Chondrocyte (in vitro differentiated cells): ENCODE measurements at regions not wholly inside any gene's neighbourhood (a gene's known extent, or its start where the extent isn't known, plus 50 kb on each side); places are given as distances from the start of the nearest gene placed in this dataset.
"Not testable (repeated sequence)": the region's sequence is repeated elsewhere in the genome, so short reads cannot be mapped to it uniquely, and the experiment has no call there.

ENCODE experiments used
- DNase-seq: peaks from one replicate; pipeline ENCODE4 v3.0.0; 2021; ENCODE audit warnings: mixed read lengths, low spot score
- H3K27ac Mint-ChIP-seq: one replicate; pipeline ENCODE4 v1.8.0; 2021; ENCODE audit warnings: mild to moderate bottlenecking, moderate library complexity, mixed read lengths; ENCODE audit not compliant: unreplicated experiment
- H3K27me3 Mint-ChIP-seq: 2 replicates; pipeline ENCODE4 v1.8.0; 2021; ENCODE audit warnings: low read depth, mixed read lengths
- H3K36me3 Mint-ChIP-seq: 2 replicates; pipeline ENCODE4 v1.8.0; 2021; ENCODE audit warnings: low read depth, mixed read lengths
- H3K4me1 Mint-ChIP-seq: 2 replicates; pipeline ENCODE4 v1.8.0; 2021; ENCODE audit warnings: low read depth, mild to moderate bottlenecking, mixed read lengths
- H3K4me3 Mint-ChIP-seq: one replicate; pipeline ENCODE4 v1.8.0; 2021; ENCODE audit warnings: mild to moderate bottlenecking, moderate library complexity, mixed read lengths; ENCODE audit not compliant: unreplicated experiment
- H3K9me3 Mint-ChIP-seq: 2 replicates; pipeline ENCODE4 v1.8.0; 2021; ENCODE audit warnings: low read depth, mixed read lengths
- TF ChIP-seq, protein P1 (sequence below): fragments of 200-600 bp; sonication (generic); IDR thresholded peaks from 2 replicates; pipeline ENCODE4 v1.5.0; 2021; ENCODE audit warnings: antibody characterized with exemption, mild to moderate bottlenecking, moderate library complexity

- Mint-ChIP-seq H3K27ac (peak overlapping the region; percentile 73), H3K4me3 (no peak overlapping the region), H3K27me3 (no peaks in the 10 kb centered on the region), H3K4me1 (peaks cover 44% of the 10 kb centered on the region), H3K36me3 (peaks cover 1% of the 10 kb centered on the region), H3K9me3 (no peaks in the 10 kb centered on the region)
- DNase-seq: no peak
- TF ChIP-seq, protein P1, sequence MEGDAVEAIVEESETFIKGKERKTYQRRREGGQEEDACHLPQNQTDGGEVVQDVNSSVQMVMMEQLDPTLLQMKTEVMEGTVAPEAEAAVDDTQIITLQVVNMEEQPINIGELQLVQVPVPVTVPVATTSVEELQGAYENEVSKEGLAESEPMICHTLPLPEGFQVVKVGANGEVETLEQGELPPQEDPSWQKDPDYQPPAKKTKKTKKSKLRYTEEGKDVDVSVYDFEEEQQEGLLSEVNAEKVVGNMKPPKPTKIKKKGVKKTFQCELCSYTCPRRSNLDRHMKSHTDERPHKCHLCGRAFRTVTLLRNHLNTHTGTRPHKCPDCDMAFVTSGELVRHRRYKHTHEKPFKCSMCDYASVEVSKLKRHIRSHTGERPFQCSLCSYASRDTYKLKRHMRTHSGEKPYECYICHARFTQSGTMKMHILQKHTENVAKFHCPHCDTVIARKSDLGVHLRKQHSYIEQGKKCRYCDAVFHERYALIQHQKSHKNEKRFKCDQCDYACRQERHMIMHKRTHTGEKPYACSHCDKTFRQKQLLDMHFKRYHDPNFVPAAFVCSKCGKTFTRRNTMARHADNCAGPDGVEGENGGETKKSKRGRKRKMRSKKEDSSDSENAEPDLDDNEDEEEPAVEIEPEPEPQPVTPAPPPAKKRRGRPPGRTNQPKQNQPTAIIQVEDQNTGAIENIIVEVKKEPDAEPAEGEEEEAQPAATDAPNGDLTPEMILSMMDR: no peak
Measured at GRCh38 chr11:93907901-93908300, 57.5 kb upstream of the VSTM5 start.

GRCh38 chr11:93908689-93909088 lies 58.3 kb upstream of the VSTM5 start:
- Mint-ChIP-seq H3K27ac (peak overlapping the region; percentile 73), H3K4me1 (peaks cover 44% of the 10 kb centered on the region), H3K27me3 (no peaks in the 10 kb centered on the region), H3K36me3 (peaks cover 1% of the 10 kb centered on the region), H3K9me3 (no peaks in the 10 kb centered on the region), H3K4me3 (no peak overlapping the region)
- TF ChIP-seq, protein P1: no peak
- no peak for DNase-seq

GRCh38 chr11:93917673-93918072 lies 67.3 kb upstream of the VSTM5 start:
- H3K4me1 Mint-ChIP-seq: no peaks in the 10 kb centered on the region
- peaks cover 10% of the 10 kb centered on the region for H3K27me3 Mint-ChIP-seq
- peaks cover 5% of the 10 kb centered on the region for H3K9me3 Mint-ChIP-seq

GRCh38 chr11:93921695-93922468 lies 71.5 kb upstream of the VSTM5 start:
- H3K4me3 Mint-ChIP-seq: no peak overlapping the region
- TF ChIP-seq, protein P1: peak; percentile 82
- peaks cover 12% of the 10 kb centered on the region for H3K9me3 Mint-ChIP-seq
- DNase-seq: no peak
- H3K27ac Mint-ChIP-seq: no peak overlapping the region
- H3K27me3 Mint-ChIP-seq: peaks cover 33% of the 10 kb centered on the region
- no peaks in the 10 kb centered on the region for H3K4me1 Mint-ChIP-seq
- peaks cover 4% of the 10 kb centered on the region for H3K36me3 Mint-ChIP-seq

More at GRCh38 chr11:93917673-93918072, 67.3 kb upstream of the VSTM5 start:
- Mint-ChIP-seq H3K4me3 (no peak overlapping the region), H3K27ac (no peak overlapping the region), H3K36me3 (no peaks in the 10 kb centered on the region)
- no peak for DNase-seq
- TF ChIP-seq, protein P1: no peak

DNA sequence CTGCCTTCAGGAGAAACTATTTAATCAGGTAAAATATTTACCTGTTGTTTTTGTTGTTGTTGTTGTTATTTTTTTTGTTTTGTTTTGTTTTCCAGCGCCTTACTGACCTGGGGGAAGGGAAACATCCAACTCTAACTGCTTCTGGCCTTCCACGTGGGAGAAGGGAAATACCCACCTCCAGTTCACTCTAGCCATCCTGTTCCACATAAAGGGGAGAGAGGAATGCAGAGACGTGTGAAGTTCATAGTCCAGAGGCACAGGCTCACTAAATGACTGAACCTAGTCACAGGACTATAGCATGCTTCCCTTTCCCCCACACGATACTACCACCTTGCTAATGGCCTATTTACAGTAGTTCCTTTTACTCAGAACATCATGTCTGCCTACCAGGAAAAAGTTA lies 72.4 kb upstream of the VSTM5 start:
- no peak for DNase-seq
- H3K4me1 Mint-ChIP-seq: no peaks in the 10 kb centered on the region
- H3K27ac Mint-ChIP-seq: no peak overlapping the region
- peaks cover 9% of the 10 kb centered on the region for H3K9me3 Mint-ChIP-seq
- H3K36me3 Mint-ChIP-seq: peaks cover 4% of the 10 kb centered on the region
- TF ChIP-seq, protein P1: no peak
- no peak overlapping the region for H3K4me3 Mint-ChIP-seq
- peaks cover 33% of the 10 kb centered on the region for H3K27me3 Mint-ChIP-seq

DNA sequence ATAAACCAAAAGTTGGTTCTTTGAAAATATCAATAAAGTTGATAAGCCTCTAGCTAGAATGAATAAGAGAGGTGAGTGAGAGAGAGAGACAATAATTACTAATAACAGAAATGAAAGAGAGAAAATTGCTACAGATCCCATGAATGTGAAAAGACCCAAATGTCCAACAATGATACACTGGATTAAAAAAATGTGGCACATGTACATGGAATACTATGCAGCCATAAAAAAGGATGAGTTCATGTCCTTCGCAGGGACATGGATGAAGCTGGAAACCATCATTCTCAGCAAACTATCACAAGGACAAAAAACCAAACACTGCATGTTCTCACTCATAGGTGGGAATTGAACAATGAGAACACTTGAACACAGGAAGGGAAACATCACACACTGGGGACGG lies 75.7 kb upstream of the VSTM5 start:
- DNase-seq, H3K4me3 Mint-ChIP-seq: not testable (repeated sequence)
- peaks cover 44% of the 10 kb centered on the region for H3K27me3 Mint-ChIP-seq

More for the DNA sequence above, 75.7 kb upstream of the VSTM5 start:
- H3K9me3 Mint-ChIP-seq: peaks cover 12% of the 10 kb centered on the region
- not testable (repeated sequence) for H3K4me1 Mint-ChIP-seq, H3K27ac Mint-ChIP-seq, H3K36me3 Mint-ChIP-seq
